DMS79 treated with DMSO at 0.1 percent for 48 hours (cell line): ENCODE measurements at regions not wholly inside any gene's neighbourhood (a gene's known extent, or its start where the extent isn't known, plus 50 kb on each side); places are given as distances from the start of the nearest gene placed in this dataset.

Source experiments
- DNase-seq: peaks from one replicate; lab custom pipeline; 2025; lab: John Stamatoyannopoulos, UW

- no peak for DNase-seq
Measured at GRCh38 chr22:27573280-27574001, 228.1 kb downstream of the MN1 start.

DNA sequence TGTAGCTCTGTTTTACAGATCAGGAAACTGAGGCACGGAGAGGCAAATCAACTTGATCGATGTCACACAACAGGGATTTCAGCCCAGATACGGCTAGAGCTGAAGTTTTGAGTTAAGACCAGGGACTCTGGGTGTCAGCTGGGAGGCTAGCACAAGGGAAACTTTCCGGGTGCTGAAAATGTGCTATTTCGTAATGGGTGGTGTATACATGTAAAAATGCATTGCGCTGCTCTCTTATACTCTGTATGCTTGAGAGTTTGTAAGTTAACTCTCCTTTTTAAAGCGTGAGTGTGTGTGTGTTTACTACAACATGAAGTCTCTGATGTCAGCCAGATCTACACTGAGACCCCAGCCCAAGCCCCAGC is 227.6 kb downstream of the MN1 start:
- DNase-seq = no peak

- no peak for DNase-seq
Measured at GRCh38 chr22:27574651-27575050, 226.9 kb downstream of the MN1 start.

- DNase-seq = no peak
Measured at GRCh38 chr22:27575348-27575747, 226.2 kb downstream of the MN1 start.

DNA sequence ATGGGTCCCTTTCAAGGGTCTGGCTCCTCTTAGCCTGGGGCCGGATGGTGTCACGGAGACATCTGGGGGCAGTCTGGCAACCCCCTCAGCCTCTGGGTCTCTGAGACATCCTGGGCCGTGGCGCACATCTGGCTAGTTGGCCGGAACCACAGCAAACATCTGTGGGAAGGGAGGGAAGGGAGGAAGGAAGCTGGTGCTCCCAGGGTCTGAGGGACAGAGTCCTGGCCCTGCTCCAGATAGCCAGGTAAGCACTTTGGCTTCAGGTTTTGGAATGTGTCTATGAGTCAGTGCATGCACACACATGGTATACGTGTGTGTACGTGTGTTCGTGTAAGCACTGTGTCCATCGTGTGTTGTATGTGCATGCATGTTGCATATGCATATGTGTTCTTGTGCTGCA is 225.1 kb downstream of the MN1 start:
- no peak for DNase-seq

DNA sequence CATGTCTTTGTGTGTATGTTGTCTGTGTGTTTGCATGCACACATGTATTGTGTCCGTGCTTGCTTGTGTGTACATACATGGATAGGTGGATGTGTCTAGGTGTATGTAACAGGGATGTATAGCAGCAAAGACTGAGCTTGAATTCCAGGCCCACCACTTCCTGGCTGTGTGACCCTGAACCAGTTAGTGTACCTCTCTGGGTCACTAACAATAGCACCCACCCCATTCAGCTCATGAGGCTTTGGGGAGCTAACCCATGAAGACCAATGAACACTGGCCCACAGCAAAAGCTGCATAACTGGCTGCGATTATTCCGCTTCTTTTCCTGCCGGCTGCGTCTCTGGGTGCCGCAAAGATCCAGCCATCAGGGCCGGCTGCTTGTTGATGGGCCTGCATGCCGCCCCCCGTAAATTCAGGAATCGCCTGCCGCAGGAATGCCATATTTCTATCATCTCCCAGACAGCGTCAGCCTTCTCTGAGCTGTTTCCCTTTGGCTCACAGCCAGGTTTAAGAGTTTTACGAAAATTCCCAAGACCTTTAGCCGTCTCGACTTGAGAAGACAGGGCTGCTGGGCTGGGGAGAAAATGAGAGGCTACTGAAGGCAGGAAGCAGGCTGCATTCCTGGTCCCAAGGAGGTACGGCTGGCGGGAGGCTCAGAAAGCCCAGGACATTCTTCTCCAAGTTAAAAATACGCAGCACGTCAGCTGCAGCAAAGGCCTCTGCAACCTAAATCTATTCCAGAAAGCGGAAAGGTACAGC is 224.6 kb downstream of the MN1 start:
- DNase-seq = no peak

DNA sequence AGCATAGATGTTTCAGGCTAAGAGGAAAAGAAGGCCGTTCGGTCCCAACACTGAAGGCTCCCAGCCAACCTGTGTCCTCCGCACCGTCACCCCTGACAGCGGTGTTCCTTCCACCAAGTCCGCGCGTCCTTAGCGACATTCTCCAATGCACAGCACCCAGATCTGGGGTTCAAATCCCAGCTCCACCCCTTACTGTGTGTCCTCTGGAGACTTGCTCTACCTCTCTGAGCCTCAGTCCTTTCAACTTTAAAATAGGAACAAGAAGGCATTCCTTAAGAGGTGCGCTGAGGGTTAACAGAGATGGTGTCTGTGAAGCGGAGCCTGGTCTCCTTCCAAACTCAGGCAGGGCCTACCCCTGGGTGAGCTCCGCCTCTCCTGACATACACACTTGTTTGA is 224.0 kb downstream of the MN1 start:
- DNase-seq = no peak

DNA sequence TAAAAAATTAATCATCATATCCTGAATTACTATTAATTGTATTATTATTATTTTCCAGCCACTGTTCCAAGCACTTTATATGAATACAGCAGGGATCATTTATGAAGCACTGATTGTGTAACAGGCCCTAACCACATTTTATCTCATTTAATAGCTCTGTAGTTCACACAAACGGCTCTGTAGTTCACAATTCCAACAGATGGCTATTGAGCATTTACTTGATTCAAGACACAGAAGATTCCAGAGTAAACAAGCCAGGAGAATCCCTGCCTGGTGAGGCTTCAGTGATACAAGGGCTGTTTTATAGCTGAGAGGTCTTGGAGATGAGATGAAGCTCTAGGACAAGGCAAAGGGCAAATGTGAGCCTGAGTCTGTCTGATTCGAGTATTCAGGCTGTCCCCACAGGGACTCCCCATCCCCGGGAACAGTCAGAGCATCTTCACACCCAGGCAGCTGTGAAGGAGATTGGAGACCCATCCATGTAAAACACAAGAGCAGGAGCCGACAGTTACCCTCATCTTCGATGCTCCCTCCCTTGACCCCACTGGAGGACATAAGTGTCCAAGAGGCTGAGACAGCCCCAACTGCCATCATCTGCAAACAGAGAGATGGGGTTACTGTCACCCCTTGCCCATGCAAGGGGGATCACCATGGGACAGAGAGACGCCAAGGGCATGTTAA is 222.5 kb downstream of the MN1 start:
- no peak for DNase-seq

DNA sequence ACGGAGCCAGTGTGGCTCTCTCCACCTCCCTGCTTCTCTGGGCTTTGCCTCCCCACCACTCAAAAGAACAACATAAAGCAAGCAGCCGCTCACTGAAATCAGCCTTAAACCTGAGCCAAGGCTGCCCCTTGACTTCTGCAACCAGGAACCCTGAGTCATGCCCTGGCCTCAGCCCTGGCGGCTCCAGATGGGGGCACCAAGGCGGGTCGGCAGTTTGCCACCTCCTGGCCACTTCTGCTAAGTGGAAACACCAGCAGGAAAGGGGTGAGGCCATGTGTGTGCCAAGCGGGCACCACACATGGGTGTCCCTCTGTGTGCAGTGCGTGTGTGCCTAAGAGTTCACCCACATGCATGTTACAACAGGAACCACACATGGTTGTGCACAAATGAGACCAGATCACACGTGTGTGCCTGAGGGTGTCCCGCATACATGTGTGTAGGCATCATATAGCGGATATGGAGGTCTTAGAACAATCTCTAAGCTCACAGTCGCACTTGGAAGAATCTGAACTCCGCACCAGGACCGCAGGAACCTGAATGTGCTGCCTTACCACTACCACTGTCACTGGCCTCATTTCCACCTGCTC is 221.2 kb downstream of the MN1 start:
- DNase-seq = no peak

DNA sequence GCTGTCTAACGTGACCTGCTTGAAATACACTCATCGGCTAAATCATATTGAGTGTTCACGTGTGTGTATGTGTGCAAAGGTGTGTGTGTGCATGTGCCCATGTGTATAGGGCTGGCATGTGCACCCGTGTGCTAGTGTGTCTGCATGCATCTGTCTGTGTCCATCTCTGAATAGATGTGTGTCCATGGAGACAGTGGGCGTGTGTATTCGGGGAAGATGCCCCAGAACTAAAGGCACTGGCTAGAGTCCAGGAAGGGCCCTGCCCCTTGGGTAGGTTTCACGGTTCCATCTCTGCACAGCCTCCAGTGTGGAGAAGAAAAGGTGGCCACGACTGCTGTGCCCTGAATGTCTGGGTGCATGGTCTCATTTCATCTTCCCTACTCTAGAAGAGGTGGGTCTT is 220.3 kb downstream of the MN1 start:
- no peak for DNase-seq

DNA sequence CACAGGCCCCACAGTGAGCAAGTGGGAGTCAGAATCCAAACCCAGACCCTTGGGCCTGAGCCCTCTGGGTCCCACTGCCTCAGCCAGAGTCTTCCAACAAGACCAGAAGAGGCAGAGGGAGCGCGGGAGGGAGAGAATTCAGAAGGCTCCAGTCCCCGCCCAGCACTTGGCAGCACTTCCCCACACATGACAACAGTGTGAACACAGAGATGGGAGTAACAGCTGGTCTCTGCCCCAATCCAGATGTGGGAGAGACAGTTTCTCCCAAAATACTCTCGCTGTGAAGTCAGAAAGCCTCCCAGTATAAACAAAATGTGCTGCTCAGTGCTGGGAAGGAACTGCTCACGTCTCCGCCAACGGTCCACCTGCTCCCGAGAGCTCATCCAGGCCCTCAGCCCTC is 219.9 kb downstream of the MN1 start:
- DNase-seq = no peak

DNA sequence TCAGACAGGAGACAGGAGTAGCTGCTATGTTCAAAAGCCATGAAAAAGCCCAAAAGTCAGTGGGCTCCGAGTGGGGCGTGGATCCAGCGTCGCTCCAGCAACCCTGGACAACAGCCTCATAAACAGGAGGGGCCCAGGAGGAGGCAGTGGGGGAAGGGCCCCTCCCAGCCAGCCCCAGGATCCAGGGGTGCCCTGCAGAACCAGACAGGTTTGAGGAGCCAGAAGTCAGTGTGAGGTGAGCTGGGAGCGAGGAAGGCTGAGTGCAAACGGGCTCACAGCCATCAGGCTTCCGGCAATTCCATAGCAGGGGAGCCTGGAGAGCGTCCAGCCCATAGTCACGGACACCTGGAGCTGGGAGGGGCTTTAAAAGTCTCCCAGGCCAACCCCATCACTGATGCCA is 217.7 kb downstream of the MN1 start:
- no peak for DNase-seq

GRCh38 chr22:27585141-27585540 is 216.4 kb downstream of the MN1 start:
- DNase-seq = no peak

DNA sequence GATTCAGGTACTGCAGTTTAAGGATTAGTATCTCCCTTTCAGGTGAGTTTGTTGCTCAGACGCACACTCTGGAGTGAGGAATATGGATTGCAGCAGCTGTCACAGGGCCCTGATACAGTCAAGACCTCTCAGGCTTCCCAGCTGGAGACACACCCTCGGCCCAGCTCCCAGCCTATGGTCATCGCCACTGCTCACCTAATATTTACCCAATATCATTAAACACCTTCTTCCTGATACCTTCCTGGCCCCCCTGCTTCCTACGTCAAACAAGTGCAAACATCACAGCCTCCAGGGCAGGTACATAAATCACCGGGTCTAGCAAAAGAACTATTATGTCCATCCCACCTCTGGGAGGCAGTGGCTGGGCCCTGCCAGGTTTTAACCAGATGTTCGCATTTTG is 213.3 kb downstream of the MN1 start:
- no peak for DNase-seq

- no peak for DNase-seq
Measured at GRCh38 chr22:27588915-27589314, 212.6 kb downstream of the MN1 start.

- no peak for DNase-seq
Measured at GRCh38 chr22:27591060-27591459, 210.5 kb downstream of the MN1 start.

DNA sequence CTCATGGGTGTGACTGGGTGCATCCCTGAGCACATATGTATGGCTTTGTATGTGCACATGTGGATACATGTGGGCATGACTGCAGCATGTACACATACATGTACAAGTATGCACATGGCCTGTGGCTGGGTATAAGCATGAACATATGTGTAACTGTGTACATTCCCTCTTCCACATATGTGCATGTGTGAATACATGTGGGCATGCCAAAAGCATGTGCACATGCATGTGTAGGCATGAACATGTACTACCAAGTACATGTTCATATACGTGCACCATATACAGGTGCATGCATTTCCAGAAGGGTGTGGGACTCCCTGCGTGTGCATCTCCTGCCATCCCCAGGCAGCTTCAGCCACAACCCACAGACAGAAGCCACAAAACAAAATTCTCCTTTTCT is 208.2 kb downstream of the MN1 start:
- DNase-seq = no peak

DNA sequence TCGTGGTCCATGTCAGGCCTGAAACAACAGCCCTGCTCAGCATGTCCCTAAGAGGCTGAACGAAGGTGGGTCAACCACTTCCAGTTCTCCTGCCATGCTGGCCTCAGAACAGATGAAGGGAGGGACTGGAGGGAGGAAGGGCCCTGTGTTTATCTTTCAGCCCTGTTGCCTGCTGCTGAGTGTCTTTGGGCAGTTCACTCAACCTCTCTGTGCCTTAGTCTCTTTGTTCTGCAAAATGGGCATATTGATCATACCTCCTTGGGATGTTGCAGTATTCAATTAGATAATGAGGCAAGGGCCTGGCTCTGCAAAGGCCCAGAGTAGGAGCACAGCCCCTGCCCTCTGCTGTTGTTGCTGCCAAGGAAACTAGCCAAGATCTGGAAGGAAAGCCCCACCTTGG is 207.5 kb downstream of the MN1 start:
- no peak for DNase-seq

- no peak for DNase-seq
Measured at GRCh38 chr22:27594474-27595134, 207.0 kb downstream of the MN1 start.

DNA sequence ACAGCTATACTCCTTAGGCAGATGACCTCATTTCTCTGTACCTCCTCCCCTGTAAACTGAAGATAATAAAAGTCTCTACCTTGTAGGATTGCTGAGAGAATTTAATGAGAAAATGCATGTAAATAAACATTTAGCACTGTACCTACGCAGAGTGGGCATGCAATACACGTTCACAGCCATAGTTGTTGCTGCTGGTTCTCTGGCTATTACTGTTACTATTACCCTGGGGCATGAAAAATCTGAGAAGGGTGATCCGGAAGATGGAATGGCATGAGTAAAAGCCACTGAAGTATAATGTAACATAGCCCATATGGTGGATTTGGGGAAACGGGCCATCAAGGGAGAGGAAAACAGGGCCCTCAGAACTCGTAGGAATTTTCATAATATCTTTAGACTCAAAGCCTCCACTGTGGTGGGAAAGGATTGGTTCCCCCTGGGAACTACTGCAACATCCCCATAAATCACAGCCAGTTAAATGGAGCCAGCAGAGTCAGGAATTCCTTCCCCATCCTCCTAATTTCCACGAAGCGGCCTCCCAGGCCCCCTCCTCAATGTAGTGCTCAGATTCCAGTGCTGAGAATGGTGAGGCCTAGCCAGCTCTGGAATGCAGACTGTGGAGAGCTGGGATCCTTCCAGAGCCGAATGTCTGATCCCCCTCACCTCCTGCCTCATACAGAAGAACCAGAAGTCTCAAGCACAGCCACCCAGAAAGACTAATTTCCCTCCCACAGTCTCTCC is 205.3 kb downstream of the MN1 start:
- DNase-seq = no peak

DNA sequence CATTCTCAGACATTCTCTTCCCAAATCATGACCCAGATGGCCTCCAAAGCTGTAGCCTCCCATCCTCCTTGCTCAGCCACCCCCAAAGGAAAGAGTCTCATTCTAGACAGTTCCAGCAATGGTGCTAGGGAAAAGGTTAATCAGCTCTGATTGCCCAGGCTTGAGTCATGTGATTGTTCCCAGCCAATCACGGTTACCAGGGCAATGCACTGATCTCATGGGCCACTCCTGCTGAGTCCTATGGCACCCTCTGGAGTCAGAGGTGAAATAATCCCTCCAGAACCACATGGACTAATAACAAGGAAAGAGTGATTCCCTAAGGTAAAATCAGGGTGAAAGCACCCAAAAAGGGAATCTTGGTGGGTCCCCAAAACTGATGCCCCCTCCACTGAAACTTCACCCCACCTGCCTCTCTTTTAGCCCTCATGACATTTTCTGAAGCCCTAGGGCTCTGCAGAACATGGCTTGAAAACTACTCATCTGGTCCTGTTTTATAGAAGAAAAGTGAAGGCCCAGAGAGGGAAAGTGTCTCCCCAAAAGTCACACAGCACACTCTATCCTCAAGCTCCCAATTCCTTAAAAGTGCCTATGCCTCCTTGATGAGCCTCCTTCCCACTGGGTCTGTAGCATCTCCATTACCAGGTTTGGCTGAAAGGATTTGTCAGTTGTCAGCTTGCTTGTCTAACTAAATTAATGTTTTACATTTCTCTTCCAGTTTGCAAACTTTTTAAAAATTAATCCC is 203.7 kb downstream of the MN1 start:
- no peak for DNase-seq
